Peyer's patch (tissue), 4 donors: ENCODE measurements at regions not wholly inside any gene's neighbourhood (a gene's known extent, or its start where the extent isn't known, plus 50 kb on each side); places are given as distances from the start of the nearest gene placed in this dataset.

Experiments used
- POLR2A ChIP-seq, 2 donors: fragments of 450-650 bp; IDR thresholded peaks; one replicate each; pipeline ENCODE4 v1.5.1; 2017; ENCODE audit warnings: antibody characterized with exemption in 2 of 2, mild to moderate bottlenecking in 2 of 2, moderate library complexity in 2 of 2
- TF ChIP-seq, protein P1 (sequence below), 6 experiments: fragments of 450-650 bp in 4 of 6; fragments of 200-600 bp in 2 of 6; sonication (generic) in 1 of 6; IDR thresholded peaks; one replicate each; pipeline ENCODE4 v1.5.1; 2017 to 2019; ENCODE audit warnings: antibody characterized with exemption in 6 of 6, mild to moderate bottlenecking in 3 of 6, moderate library complexity in 1 of 6

DNA sequence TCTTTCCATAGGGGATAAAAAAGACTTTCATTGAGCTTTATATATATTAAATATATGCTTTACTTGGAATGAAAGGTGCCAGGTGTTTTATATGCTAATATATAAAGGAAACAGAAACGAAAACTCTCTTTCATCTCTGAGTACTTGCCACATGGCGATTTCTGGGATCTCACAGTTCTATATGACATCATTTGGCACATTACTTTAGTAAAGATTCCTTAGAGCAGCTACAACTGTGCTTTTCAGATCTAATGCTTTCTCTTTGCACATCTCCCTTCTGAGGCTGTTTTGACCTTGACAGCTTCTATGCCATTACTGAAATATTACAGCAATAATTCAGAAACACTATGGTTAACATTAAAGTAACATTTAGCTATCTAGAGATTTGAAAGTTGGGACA lies 1082.9 kb upstream of the CDH2 start:
- TF ChIP-seq, protein P1, sequence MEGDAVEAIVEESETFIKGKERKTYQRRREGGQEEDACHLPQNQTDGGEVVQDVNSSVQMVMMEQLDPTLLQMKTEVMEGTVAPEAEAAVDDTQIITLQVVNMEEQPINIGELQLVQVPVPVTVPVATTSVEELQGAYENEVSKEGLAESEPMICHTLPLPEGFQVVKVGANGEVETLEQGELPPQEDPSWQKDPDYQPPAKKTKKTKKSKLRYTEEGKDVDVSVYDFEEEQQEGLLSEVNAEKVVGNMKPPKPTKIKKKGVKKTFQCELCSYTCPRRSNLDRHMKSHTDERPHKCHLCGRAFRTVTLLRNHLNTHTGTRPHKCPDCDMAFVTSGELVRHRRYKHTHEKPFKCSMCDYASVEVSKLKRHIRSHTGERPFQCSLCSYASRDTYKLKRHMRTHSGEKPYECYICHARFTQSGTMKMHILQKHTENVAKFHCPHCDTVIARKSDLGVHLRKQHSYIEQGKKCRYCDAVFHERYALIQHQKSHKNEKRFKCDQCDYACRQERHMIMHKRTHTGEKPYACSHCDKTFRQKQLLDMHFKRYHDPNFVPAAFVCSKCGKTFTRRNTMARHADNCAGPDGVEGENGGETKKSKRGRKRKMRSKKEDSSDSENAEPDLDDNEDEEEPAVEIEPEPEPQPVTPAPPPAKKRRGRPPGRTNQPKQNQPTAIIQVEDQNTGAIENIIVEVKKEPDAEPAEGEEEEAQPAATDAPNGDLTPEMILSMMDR (IDR thresholded peaks at IDR 0.05) = no peak
- TF ChIP-seq POLR2A (IDR thresholded peaks at IDR 0.05) = no peak
